OCI-LY3 (cell line): ENCODE measurements at regions not wholly inside any gene's neighbourhood (a gene's known extent, or its start where the extent isn't known, plus 50 kb on each side); places are given as distances from the start of the nearest gene placed in this dataset.

Source experiments
- H2AFZ ChIP-seq: fragments of 200-600, 300-600 bp; shearing (Covaris generic); 2 replicates; pipeline ENCODE4 v1.6.0; 2014; ENCODE audit warnings: antibody characterized with exemption, low read depth, low read length
- H3K27ac ChIP-seq: fragments of 200-600, 300-600 bp; sonication (generic); 2 replicates; pipeline ENCODE4 v1.5.1; 2014; ENCODE audit warnings: mild to moderate bottlenecking, low read length, moderate library complexity, mixed read lengths
- H3K27me3 ChIP-seq: fragments of 200-600, 300-600 bp; sonication (generic); 2 replicates; pipeline ENCODE4 v1.6.1; 2014; ENCODE audit warnings: low read depth, low read length, mixed read lengths
- H3K36me3 ChIP-seq: fragments of 200-600, 300-600 bp; sonication (generic); replicated peaks from 2 replicates; pipeline ENCODE3; 2014; ENCODE audit warnings: low read depth, low read length, mixed read lengths
- H3K4me1 ChIP-seq: fragments of 300-600, 200-600 bp; sonication (generic); 2 replicates; pipeline ENCODE4 v1.6.1; 2014; ENCODE audit warnings: low read length, mixed read lengths
- H3K4me2 ChIP-seq: fragments of 200-600, 300-600 bp; sonication (generic); 2 replicates; pipeline ENCODE4 v1.6.1; 2014; ENCODE audit warnings: low read length, mixed read lengths
- H3K4me3 ChIP-seq: fragments of 300-600, 200-600 bp; sonication (generic); 2 replicates; pipeline ENCODE4 v1.5.1; 2014; ENCODE audit warnings: antibody characterized with exemption, mild to moderate bottlenecking, low read length, moderate library complexity
- H3K79me2 ChIP-seq: fragments of 300-600, 200-600 bp; shearing (Covaris generic); 2 replicates; pipeline ENCODE4 v1.6.1; 2014; ENCODE audit warnings: mild to moderate bottlenecking, low read length, mixed read lengths
- H3K9ac ChIP-seq: fragments of 300-600, 200-600 bp; shearing (Covaris generic); 2 replicates; pipeline ENCODE4 v1.6.0; 2014; ENCODE audit warnings: mild to moderate bottlenecking, low read length, moderate library complexity
- H3K9me3 ChIP-seq: fragments of 200-600, 300-600 bp; shearing (Covaris generic); 2 replicates; pipeline ENCODE4 v1.6.1; 2014; ENCODE audit warnings: low read length, mixed read lengths; ENCODE audit not compliant: insufficient read depth
- H4K20me1 ChIP-seq: fragments of 200-600, 300-600 bp; sonication (generic); 2 replicates; pipeline ENCODE4 v1.6.1; 2016; ENCODE audit warnings: low read length, mixed read lengths; ENCODE audit not compliant: insufficient read depth
- EZH2phosphoT487 ChIP-seq: fragments of 200-600 bp; shearing (Covaris generic); IDR thresholded peaks from 2 replicates; pipeline ENCODE4 v1.6.1; 2018; ENCODE audit warnings: antibody characterized with exemption, mixed run types, low read depth
- TF ChIP-seq, protein P1 (sequence below): fragments of 200-600, 300-600 bp; sonication (generic); IDR thresholded peaks from 2 replicates; pipeline ENCODE4 v1.5.1; 2014; ENCODE audit warnings: antibody characterized with exemption, low read length, low read depth

DNA sequence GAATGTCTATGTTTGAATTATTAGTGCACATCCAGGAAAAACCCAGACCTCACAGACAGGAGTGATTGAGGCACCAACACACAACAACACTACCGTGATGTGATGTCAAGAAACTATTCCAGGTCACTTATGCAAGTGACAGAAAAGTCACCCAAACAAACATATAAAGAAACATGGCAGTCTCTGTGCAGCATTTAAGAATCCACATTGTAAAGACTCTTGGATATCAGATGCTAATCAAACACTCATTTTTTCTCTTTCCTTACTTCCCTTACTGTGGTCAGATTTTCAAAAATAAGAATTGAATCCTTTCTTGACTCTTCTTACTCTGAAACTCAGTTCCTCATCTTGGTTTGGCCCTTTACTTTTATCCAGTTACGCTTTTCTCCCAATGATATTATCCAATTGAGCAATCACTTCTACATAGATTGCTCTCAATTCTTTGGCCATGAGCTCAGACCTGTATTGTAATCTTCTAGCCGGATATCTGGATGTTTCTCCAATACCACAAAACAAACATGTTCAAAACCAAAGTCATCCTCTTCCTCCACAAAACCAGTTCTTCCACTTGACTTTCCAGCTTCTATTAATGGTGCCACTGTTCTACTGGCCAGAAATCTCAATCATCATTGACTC lies 115.4 kb downstream of the DUSP6 start:
- no peak overlapping the region for H3K4me3 ChIP-seq
- H3K27me3 ChIP-seq = no peaks in the 10 kb centered on the region
- TF ChIP-seq, protein P1, sequence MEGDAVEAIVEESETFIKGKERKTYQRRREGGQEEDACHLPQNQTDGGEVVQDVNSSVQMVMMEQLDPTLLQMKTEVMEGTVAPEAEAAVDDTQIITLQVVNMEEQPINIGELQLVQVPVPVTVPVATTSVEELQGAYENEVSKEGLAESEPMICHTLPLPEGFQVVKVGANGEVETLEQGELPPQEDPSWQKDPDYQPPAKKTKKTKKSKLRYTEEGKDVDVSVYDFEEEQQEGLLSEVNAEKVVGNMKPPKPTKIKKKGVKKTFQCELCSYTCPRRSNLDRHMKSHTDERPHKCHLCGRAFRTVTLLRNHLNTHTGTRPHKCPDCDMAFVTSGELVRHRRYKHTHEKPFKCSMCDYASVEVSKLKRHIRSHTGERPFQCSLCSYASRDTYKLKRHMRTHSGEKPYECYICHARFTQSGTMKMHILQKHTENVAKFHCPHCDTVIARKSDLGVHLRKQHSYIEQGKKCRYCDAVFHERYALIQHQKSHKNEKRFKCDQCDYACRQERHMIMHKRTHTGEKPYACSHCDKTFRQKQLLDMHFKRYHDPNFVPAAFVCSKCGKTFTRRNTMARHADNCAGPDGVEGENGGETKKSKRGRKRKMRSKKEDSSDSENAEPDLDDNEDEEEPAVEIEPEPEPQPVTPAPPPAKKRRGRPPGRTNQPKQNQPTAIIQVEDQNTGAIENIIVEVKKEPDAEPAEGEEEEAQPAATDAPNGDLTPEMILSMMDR = no peak
- TF ChIP-seq EZH2phosphoT487 = no peak
- H3K27ac ChIP-seq = no peak overlapping the region
- H2AFZ ChIP-seq = no peak overlapping the region
- H3K9me3 ChIP-seq = no peaks in the 10 kb centered on the region
- H4K20me1 ChIP-seq = no peaks in the 10 kb centered on the region
- H3K4me2 ChIP-seq = no peak overlapping the region
- no peaks in the 10 kb centered on the region for H3K4me1 ChIP-seq
- no peaks in the 10 kb centered on the region for H3K79me2 ChIP-seq
- H3K36me3 ChIP-seq = no peaks in the 10 kb centered on the region
- no peak overlapping the region for H3K9ac ChIP-seq

DNA sequence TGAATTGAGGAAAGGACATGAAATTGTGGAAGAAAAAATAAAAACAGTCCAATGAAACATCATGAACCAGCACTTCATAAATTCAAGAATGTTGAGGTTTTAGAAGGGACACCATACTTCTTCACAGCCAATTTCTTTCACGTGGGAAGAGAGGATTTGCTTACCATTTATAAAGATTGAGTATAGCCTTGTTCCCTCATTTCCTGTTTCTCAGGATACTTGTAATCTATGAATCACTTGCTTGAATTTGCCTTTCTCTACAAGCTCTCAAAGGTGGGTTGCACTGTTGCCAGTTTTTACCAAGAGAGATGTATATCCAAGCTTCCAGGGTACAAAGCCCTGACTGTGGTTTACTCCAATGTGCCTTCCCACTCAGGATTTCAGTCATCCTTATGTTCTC lies 116.1 kb downstream of the DUSP6 start:
- Histone ChIP-seq H2AFZ (no peak overlapping the region), H3K79me2 (no peaks in the 10 kb centered on the region)

DNA sequence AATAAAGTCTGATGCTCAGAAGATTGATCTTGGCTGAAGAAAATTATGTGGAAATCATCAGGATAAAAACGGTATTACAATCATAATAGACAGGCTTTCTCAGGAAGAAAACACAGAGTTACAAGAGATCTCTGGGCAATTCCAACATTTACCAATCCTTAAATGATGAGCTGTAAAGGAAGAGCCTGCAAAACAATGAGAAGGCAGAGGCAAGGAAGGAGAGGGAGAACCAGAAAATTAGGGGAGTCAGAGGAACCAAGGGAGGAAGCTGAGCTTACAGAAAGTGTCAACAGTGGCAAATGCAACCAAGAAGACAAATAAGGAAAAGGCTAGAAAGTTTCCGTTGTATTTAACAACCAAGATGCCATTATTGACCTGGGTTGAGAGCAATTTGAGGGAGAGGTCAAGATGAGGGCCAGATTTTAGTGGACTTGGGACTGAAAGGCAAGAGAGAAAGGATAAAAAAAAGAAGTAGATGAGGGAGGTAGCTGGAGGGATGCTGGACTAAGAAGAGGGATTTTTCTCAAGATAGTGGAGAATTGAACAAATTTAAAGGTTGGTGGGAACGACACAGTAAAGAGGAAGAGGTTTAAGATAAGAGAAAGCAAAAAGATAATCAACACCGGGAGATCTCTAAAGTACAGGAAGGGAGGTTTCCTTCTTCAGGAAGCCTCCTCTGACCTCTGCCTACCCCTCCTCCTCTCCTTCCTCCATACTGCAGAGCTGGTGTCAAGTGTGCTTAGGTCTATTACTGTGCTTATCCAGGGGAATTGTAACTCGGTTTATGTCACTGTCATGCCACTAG lies 116.9 kb downstream of the DUSP6 start:
- no peak overlapping the region for H3K27ac ChIP-seq
- no peak overlapping the region for H3K4me2 ChIP-seq
- peak overlapping the region; percentile 11; the same call in 1 of the 2 replicates for H2AFZ ChIP-seq

More for the DNA sequence above, 116.1 kb downstream of the DUSP6 start:
- Histone ChIP-seq H3K9ac (no peak overlapping the region), H3K9me3 (no peaks in the 10 kb centered on the region), H3K4me1 (no peaks in the 10 kb centered on the region), H3K36me3 (no peaks in the 10 kb centered on the region), H3K4me2 (no peak overlapping the region), H3K27me3 (no peaks in the 10 kb centered on the region), H4K20me1 (no peaks in the 10 kb centered on the region), H3K4me3 (no peak overlapping the region), H3K27ac (no peak overlapping the region)
- TF ChIP-seq, protein P1 = no peak
- no peak for TF ChIP-seq EZH2phosphoT487

More for the DNA sequence above, 116.9 kb downstream of the DUSP6 start:
- Histone ChIP-seq H3K36me3 (no peaks in the 10 kb centered on the region), H3K79me2 (no peaks in the 10 kb centered on the region), H4K20me1 (no peaks in the 10 kb centered on the region), H3K4me1 (no peaks in the 10 kb centered on the region), H3K9me3 (no peaks in the 10 kb centered on the region), H3K4me3 (no peak overlapping the region), H3K27me3 (no peaks in the 10 kb centered on the region), H3K9ac (no peak overlapping the region)
- TF ChIP-seq EZH2phosphoT487 = no peak
- TF ChIP-seq, protein P1 = no peak
